ENCODE measurements at regions not wholly inside any gene's neighbourhood (a gene's known extent, or its start where the extent isn't known, plus 50 kb on each side); places are given as distances from the start of the nearest gene placed in this dataset.

GRCh38 chr13:66071029-66071428 lies 1159.1 kb downstream of the PCDH9 start:
- H3K4me3 ChIP-seq (ENCODE audit: low read depth, low read length) = no peak overlapping the region
- TF ChIP-seq CTCF (IDR thresholded peaks at IDR 0.05; ENCODE audit: low read depth, low read length, missing control alignments) = no peak
- DNase-seq (ENCODE audit: low read depth) = no peak
- in situ Hi-C loops (cut with HindIII; ENCODE audit: low sequenced_read_pairs) = no loop called here

- DNase-seq (ENCODE audit: low read depth) = no peak
- no peak overlapping the region for H3K4me3 ChIP-seq (ENCODE audit: low read depth, low read length)
- TF ChIP-seq CTCF (IDR thresholded peaks at IDR 0.05; ENCODE audit: low read depth, low read length, missing control alignments) = no peak
- in situ Hi-C loops (cut with HindIII; ENCODE audit: low sequenced_read_pairs) = no loop called here
Observed at GRCh38 chr13:66069570-66069969, 1160.6 kb downstream of the PCDH9 start.

- in situ Hi-C loops (cut with HindIII; ENCODE audit: low sequenced_read_pairs) = no loop called here
- no peak for TF ChIP-seq CTCF (IDR thresholded peaks at IDR 0.05; ENCODE audit: low read depth, low read length, missing control alignments)
Observed at GRCh38 chr13:66068683-66069082, 1161.5 kb downstream of the PCDH9 start.

GRCh38 chr13:66048888-66049287 lies 1181.2 kb downstream of the PCDH9 start:
- no peak for DNase-seq (ENCODE audit: low read depth)
- no peak for TF ChIP-seq CTCF (IDR thresholded peaks at IDR 0.05; ENCODE audit: low read depth, low read length, missing control alignments)
- in situ Hi-C loops (cut with HindIII; ENCODE audit: low sequenced_read_pairs) = no loop called here
- no peak overlapping the region for H3K4me3 ChIP-seq (ENCODE audit: low read depth, low read length)

More at GRCh38 chr13:66068683-66069082, 1161.5 kb downstream of the PCDH9 start:
- no peak overlapping the region for H3K4me3 ChIP-seq (ENCODE audit: low read depth, low read length)
- DNase-seq (ENCODE audit: low read depth) = no peak

- no peak for TF ChIP-seq CTCF (IDR thresholded peaks at IDR 0.05; ENCODE audit: low read depth, low read length, missing control alignments)
- in situ Hi-C loops (cut with HindIII; ENCODE audit: low sequenced_read_pairs) = no loop called here
Observed at GRCh38 chr13:66040506-66040905, 1189.6 kb downstream of the PCDH9 start.

GRCh38 chr13:66037096-66037495 lies 1193.0 kb downstream of the PCDH9 start:
- DNase-seq (ENCODE audit: low read depth) = no peak
- no peak for TF ChIP-seq CTCF (IDR thresholded peaks at IDR 0.05; ENCODE audit: low read depth, low read length, missing control alignments)
- H3K4me3 ChIP-seq (ENCODE audit: low read depth, low read length) = no peak overlapping the region
- in situ Hi-C loops (cut with HindIII; ENCODE audit: low sequenced_read_pairs) = no loop called here

More at GRCh38 chr13:66040506-66040905, 1189.6 kb downstream of the PCDH9 start:
- DNase-seq (ENCODE audit: low read depth) = no peak
- H3K4me3 ChIP-seq (ENCODE audit: low read depth, low read length) = no peak overlapping the region

GRCh38 chr13:66036636-66037035 lies 1193.5 kb downstream of the PCDH9 start:
- no peak for TF ChIP-seq CTCF (IDR thresholded peaks at IDR 0.05; ENCODE audit: low read depth, low read length, missing control alignments)
- H3K4me3 ChIP-seq (ENCODE audit: low read depth, low read length) = no peak overlapping the region
- in situ Hi-C loops (cut with HindIII; ENCODE audit: low sequenced_read_pairs) = no loop called here
- DNase-seq (ENCODE audit: low read depth) = no peak
